Thyroid gland (tissue), 4 donors: ENCODE measurements at regions not wholly inside any gene's neighbourhood (a gene's known extent, or its start where the extent isn't known, plus 50 kb on each side); places are given as distances from the start of the nearest gene placed in this dataset.

ENCODE experiments used
- DNase-seq, 2 donors: peaks; one replicate each; pipeline ENCODE4 v3.0.0-alpha.2; 2019
- H3K27ac ChIP-seq, 3 donors: fragments of 200-600 bp; sonication (generic); 1 replicate in 2 of 3; 2 replicates in 1 of 3; pipeline ENCODE4 v1.5.1; 2016 to 2019; ENCODE audit warnings: mild to moderate bottlenecking in 1 of 3, moderate library complexity in 1 of 3
- H3K27me3 ChIP-seq: fragments of 200-600 bp; sonication (generic); one replicate; pipeline ENCODE4 v1.5.1; 2019
- H3K36me3 ChIP-seq, 2 donors: fragments of 200-600 bp; sonication (generic); one replicate each; pipeline ENCODE4 v1.5.1; 2016 to 2019
- H3K4me1 ChIP-seq, 2 donors: fragments of 200-600 bp; sonication (generic); one replicate each; pipeline ENCODE4 v1.5.1; 2017 to 2019
- H3K4me3 ChIP-seq, 3 donors: fragments of 200-600 bp; sonication (generic); replicated peaks in 1 of 3; 1 replicate in 2 of 3; 2 replicates in 1 of 3; pipeline ENCODE4 v1.5.1; 2016; ENCODE audit warnings: mild to moderate bottlenecking in 1 of 3
- H3K9me3 ChIP-seq: fragments of 200-600 bp; sonication (generic); one replicate; pipeline ENCODE4 v1.5.1; 2017
- POLR2A ChIP-seq, 2 donors: fragments of 450-650 bp; IDR thresholded peaks; one replicate each; pipeline ENCODE4 v1.6.1; 2017; ENCODE audit warnings: antibody characterized with exemption in 2 of 2, mild to moderate bottlenecking in 2 of 2, moderate library complexity in 1 of 2
- WGBS, 2 donors: methylation state at CpG; one replicate each; pipeline ENCODE4 v1.1.5; 2017; 5-methylcytosine and 5-hydroxymethylcytosine counted together
- intact Hi-C: fragments of 100-400 bp; cut with DNase I; formaldehyde crosslinking; loops from one replicate; pipeline ENCODE4 v1.15.1; 2023
- TF ChIP-seq, protein P1 (sequence below), 6 experiments: fragments of 200-600 bp in 3 of 6; fragments of 450-650 bp in 3 of 6; sonication (generic) in 3 of 6; IDR thresholded peaks; one replicate each; pipeline ENCODE4 v1.5.1; 2016 to 2019; ENCODE audit warnings: antibody characterized with exemption in 6 of 6, mild to moderate bottlenecking in 2 of 6, inconsistent platforms in 1 of 6, moderate library complexity in 1 of 6

DNA sequence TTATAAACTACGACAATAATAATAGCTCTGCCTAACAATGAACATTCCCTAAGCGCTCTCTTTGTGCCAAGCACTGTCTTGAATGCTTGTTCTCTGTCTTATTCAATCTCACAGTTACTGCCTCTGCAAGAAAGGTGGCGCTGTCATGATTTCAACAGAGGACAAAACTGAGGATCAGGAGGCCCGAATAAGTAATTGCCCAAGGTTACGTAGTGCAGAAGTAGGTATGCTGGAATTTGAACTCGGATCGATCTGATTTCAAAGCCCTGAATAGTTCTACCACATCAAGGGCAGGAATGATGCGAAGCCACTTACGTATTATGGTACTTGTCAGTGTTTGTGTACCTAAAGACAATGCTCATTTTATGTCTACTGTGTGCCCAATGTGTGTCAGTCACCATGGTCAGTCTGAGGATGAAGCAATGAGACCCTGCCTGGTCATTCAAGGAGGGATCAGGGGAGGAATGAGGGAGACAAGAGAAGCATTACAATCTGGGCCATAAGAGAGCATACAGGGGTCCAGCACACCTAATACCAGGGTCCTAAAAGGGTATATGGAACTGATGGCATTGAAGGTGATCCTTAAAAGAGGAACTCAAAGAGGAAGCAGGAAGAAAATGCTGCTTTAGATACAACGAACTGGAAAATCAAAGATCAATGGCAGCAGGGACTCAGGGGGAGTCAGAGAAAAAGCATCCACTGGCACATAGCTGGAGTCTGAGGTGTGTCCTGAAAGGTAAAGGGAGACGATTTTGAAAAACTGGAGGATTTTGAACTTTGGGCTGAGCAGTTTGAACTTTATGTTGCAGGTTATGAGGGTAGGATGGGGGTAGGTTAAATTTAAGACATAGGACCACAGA lies 389.2 kb downstream of the PLPP3 start:
- Histone ChIP-seq H3K27ac (no peak overlapping the region), H3K9me3 (no peaks in the 10 kb centered on the region), H3K4me1 (peaks cover 11 to 13% of the 10 kb centered on the region in 2 donors), H3K36me3 (no peaks in the 10 kb centered on the region), H3K4me3 (no peak overlapping the region), H3K27me3 (no peaks in the 10 kb centered on the region)
- WGBS, 2 donors: 87% methylated on average over 11 of the region's 11 CpGs
- DNase-seq: no peak
- intact Hi-C loops: no loop called here
- TF ChIP-seq, protein P1, sequence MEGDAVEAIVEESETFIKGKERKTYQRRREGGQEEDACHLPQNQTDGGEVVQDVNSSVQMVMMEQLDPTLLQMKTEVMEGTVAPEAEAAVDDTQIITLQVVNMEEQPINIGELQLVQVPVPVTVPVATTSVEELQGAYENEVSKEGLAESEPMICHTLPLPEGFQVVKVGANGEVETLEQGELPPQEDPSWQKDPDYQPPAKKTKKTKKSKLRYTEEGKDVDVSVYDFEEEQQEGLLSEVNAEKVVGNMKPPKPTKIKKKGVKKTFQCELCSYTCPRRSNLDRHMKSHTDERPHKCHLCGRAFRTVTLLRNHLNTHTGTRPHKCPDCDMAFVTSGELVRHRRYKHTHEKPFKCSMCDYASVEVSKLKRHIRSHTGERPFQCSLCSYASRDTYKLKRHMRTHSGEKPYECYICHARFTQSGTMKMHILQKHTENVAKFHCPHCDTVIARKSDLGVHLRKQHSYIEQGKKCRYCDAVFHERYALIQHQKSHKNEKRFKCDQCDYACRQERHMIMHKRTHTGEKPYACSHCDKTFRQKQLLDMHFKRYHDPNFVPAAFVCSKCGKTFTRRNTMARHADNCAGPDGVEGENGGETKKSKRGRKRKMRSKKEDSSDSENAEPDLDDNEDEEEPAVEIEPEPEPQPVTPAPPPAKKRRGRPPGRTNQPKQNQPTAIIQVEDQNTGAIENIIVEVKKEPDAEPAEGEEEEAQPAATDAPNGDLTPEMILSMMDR (IDR thresholded peaks at IDR 0.05): peak in 3 of 6 experiments; percentile 22 to 32 (median 25)
- TF ChIP-seq POLR2A (IDR thresholded peaks at IDR 0.05): no peak

- intact Hi-C loops: no loop called here
- TF ChIP-seq, protein P1 (IDR thresholded peaks at IDR 0.05): no peak
- TF ChIP-seq POLR2A (IDR thresholded peaks at IDR 0.05): no peak
- H3K9me3 ChIP-seq: no peaks in the 10 kb centered on the region
Measured at GRCh38 chr1:56189454-56189853, 389.9 kb downstream of the PLPP3 start.

DNA sequence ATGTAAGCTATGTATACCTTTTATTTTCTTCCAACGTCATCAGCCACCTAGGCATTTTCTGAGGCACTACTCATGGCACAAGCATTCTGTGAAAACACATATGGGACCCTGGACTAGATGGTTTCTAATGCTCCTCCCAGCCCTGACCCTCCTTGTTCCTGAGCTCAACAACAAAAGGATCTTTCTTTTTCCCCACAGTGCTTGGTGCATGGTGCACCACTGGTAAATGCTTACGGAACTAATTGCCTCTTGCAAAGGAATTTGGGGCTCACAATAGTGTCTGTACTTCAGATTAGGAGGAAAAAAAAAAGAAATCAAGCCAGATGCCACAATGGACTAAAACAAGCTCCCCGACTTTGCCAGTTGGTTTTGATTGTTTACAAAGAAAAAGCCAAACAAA lies 390.5 kb downstream of the PLPP3 start:
- H3K27ac ChIP-seq: no peak overlapping the region
- DNase-seq: no peak
- H3K27me3 ChIP-seq: no peaks in the 10 kb centered on the region
- TF ChIP-seq, protein P1 (IDR thresholded peaks at IDR 0.05): no peak
- no peak for TF ChIP-seq POLR2A (IDR thresholded peaks at IDR 0.05)
- peaks cover 11 to 13% of the 10 kb centered on the region in 2 donors for H3K4me1 ChIP-seq
- 60 to 68% methylated on average over 3 of the region's 3 CpGs for WGBS, 2 donors
- no peaks in the 10 kb centered on the region for H3K9me3 ChIP-seq
- H3K36me3 ChIP-seq: no peaks in the 10 kb centered on the region
- intact Hi-C loops: no loop called here
- H3K4me3 ChIP-seq: no peak overlapping the region

More at GRCh38 chr1:56189454-56189853, 389.9 kb downstream of the PLPP3 start:
- Histone ChIP-seq H3K27ac (no peak overlapping the region), H3K4me3 (no peak overlapping the region), H3K4me1 (peaks cover 11 to 13% of the 10 kb centered on the region in 2 donors), H3K27me3 (no peaks in the 10 kb centered on the region), H3K36me3 (no peaks in the 10 kb centered on the region)
- WGBS, 2 donors: 56 to 70% methylated on average over 2 of the region's 2 CpGs
- no peak for DNase-seq

- intact Hi-C loops: no loop called here
- WGBS, 2 donors: 90 to 94% methylated on average over 3 of the region's 3 CpGs
- Histone ChIP-seq H3K36me3 (no peaks in the 10 kb centered on the region), H3K4me1 (peaks cover 11 to 13% of the 10 kb centered on the region in 2 donors), H3K27ac (no peak overlapping the region), H3K4me3 (no peak overlapping the region), H3K9me3 (no peaks in the 10 kb centered on the region), H3K27me3 (no peaks in the 10 kb centered on the region)
- TF ChIP-seq, protein P1 (IDR thresholded peaks at IDR 0.05): no peak
- no peak for TF ChIP-seq POLR2A (IDR thresholded peaks at IDR 0.05)
- DNase-seq: no peak
Measured at GRCh38 chr1:56188221-56188620, 391.1 kb downstream of the PLPP3 start.

DNA sequence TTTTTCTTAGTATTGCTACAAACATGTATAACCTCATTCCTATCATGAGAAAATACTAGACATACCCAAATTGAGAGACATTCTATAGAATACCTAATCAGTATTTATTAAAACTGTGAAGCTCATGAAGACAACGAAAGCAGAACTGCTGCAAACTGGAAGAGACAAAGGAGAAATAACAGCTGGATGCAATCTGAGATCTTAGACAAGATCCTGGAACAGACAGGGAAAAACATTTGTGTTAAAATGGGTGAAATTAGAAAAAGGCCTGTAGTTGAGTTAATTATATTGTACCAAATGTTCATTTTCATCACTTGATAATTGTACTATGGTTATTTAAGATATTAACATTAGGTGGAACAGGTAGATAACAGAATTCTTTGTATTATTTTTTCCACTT lies 392.0 kb downstream of the PLPP3 start:
- DNase-seq: no peak
- no peaks in the 10 kb centered on the region for H3K27me3 ChIP-seq
- WGBS, 2 donors: 81 to 89% methylated on average over 1 of the region's 1 CpG
- intact Hi-C loops: no loop called here
- H3K36me3 ChIP-seq: no peaks in the 10 kb centered on the region
- no peak overlapping the region for H3K4me3 ChIP-seq
- TF ChIP-seq, protein P1 (IDR thresholded peaks at IDR 0.05): no peak
- no peak for TF ChIP-seq POLR2A (IDR thresholded peaks at IDR 0.05)
- H3K9me3 ChIP-seq: no peaks in the 10 kb centered on the region
- H3K27ac ChIP-seq: no peak overlapping the region
- peaks cover 11 to 13% of the 10 kb centered on the region in 2 donors for H3K4me1 ChIP-seq
